Smooth muscle cell (in vitro differentiated cells): ENCODE measurements at regions not wholly inside any gene's neighbourhood (a gene's known extent, or its start where the extent isn't known, plus 50 kb on each side); places are given as distances from the start of the nearest gene placed in this dataset.

Source experiments
- DNase-seq: peaks from one replicate; lab custom pipeline; 2025; ENCODE audit not compliant: unreplicated experiment; lab: John Stamatoyannopoulos, UW
- H2AFZ ChIP-seq: fragments of 200-600 bp; sonication (generic); 2 replicates; pipeline ENCODE4 v1.6.0; 2016; ENCODE audit warnings: antibody characterized with exemption, low read depth, mild to moderate bottlenecking
- H3F3A ChIP-seq: fragments of 200-600 bp; sonication (generic); 2 replicates; pipeline ENCODE4 v1.6.0; 2017; ENCODE audit warnings: antibody characterized with exemption, low read depth
- H3K27ac ChIP-seq: fragments of 200-600 bp; sonication (generic); 2 replicates; pipeline ENCODE4 v1.5.1; 2016; ENCODE audit warnings: low read depth, mild to moderate bottlenecking
- H3K27me3 ChIP-seq: fragments of 200-600 bp; sonication (generic); 2 replicates; pipeline ENCODE4 v1.6.1; 2016; ENCODE audit warnings: low read depth, mild to moderate bottlenecking
- H3K36me3 ChIP-seq: fragments of 200-600 bp; sonication (generic); 2 replicates; pipeline ENCODE4 v1.5.1; 2016; ENCODE audit warnings: low read depth
- H3K4me1 ChIP-seq: fragments of 200-600 bp; sonication (generic); 2 replicates; pipeline ENCODE4 v1.5.1; 2016; ENCODE audit warnings: low read depth
- H3K4me2 ChIP-seq: fragments of 200-600 bp; sonication (generic); 2 replicates; pipeline ENCODE4 v1.6.0; 2016; ENCODE audit warnings: mild to moderate bottlenecking
- H3K4me3 ChIP-seq: fragments of 200-600 bp; sonication (generic); 2 replicates; pipeline ENCODE4 v1.5.1; 2016; ENCODE audit warnings: mild to moderate bottlenecking
- H3K79me2 ChIP-seq: fragments of 200-600 bp; sonication (generic); 2 replicates; pipeline ENCODE4 v1.6.0; 2016; ENCODE audit warnings: low read depth, mild to moderate bottlenecking
- H3K9ac ChIP-seq: fragments of 200-600 bp; sonication (generic); 2 replicates; pipeline ENCODE4 v1.6.0; 2016; ENCODE audit warnings: low read depth
- H3K9me3 ChIP-seq: fragments of 200-600 bp; sonication (generic); replicated peaks from 2 replicates; pipeline ENCODE4 v1.5.1; 2016; ENCODE audit warnings: low read depth
- H4K20me1 ChIP-seq: fragments of 200-600 bp; sonication (generic); 2 replicates; pipeline ENCODE4 v1.6.0; 2016; ENCODE audit warnings: low read depth
- CTCF ChIP-seq: fragments of 200-600 bp; sonication (generic); IDR thresholded peaks from 2 replicates; pipeline ENCODE4 v1.5.1; 2017; ENCODE audit warnings: borderline replicate concordance, mild to moderate bottlenecking, antibody characterized with exemption; ENCODE audit not compliant: insufficient read depth, poor library complexity, severe bottlenecking
- WGBS: methylation state at CpG from one replicate; pipeline ENCODE4 v1.1.7; 2016; ENCODE audit warnings: low lambda C conversion rate; 5-methylcytosine and 5-hydroxymethylcytosine counted together

GRCh38 chr9:32319312-32319929, 65.0 kb upstream of the ACO1 start:
- 88% methylated on average over 4 of the region's 4 CpGs for WGBS
- no peaks in the 10 kb centered on the region for H3K79me2 ChIP-seq
- H2AFZ ChIP-seq: no peak overlapping the region
- H3K36me3 ChIP-seq: no peaks in the 10 kb centered on the region
- no peaks in the 10 kb centered on the region for H3K27me3 ChIP-seq
- H3K9me3 ChIP-seq: no peaks in the 10 kb centered on the region
- TF ChIP-seq CTCF: no peak
- H3K27ac ChIP-seq: no peak overlapping the region
- no peaks in the 10 kb centered on the region for H3K4me1 ChIP-seq
- DNase-seq: no peak
- no peak overlapping the region for H3K9ac ChIP-seq
- no peaks in the 10 kb centered on the region for H3F3A ChIP-seq
- H3K4me2 ChIP-seq: no peak overlapping the region
- H4K20me1 ChIP-seq: no peaks in the 10 kb centered on the region
- H3K4me3 ChIP-seq: no peak overlapping the region

GRCh38 chr9:32322622-32323021, 61.8 kb upstream of the ACO1 start:
- Histone ChIP-seq H3K4me2 (no peak overlapping the region), H3K36me3 (no peaks in the 10 kb centered on the region), H3F3A (no peaks in the 10 kb centered on the region), H3K9ac (no peak overlapping the region), H3K9me3 (no peaks in the 10 kb centered on the region), H3K4me1 (no peaks in the 10 kb centered on the region), H2AFZ (no peak overlapping the region), H3K4me3 (no peak overlapping the region), H3K27ac (no peak overlapping the region), H4K20me1 (no peaks in the 10 kb centered on the region), H3K27me3 (no peaks in the 10 kb centered on the region), H3K79me2 (no peaks in the 10 kb centered on the region)
- TF ChIP-seq CTCF: no peak
- no peak for DNase-seq
- WGBS: 80% methylated on average over 7 of the region's 7 CpGs

GRCh38 chr9:32326146-32326545, 58.3 kb upstream of the ACO1 start:
- WGBS: 93% methylated on average over 2 of the region's 2 CpGs
- Histone ChIP-seq H2AFZ (no peak overlapping the region), H3K4me2 (no peak overlapping the region), H3K36me3 (no peaks in the 10 kb centered on the region), H4K20me1 (no peaks in the 10 kb centered on the region), H3K27me3 (no peaks in the 10 kb centered on the region), H3K4me1 (no peaks in the 10 kb centered on the region), H3K9ac (no peak overlapping the region), H3K79me2 (no peaks in the 10 kb centered on the region), H3K27ac (no peak overlapping the region), H3F3A (no peaks in the 10 kb centered on the region), H3K9me3 (no peaks in the 10 kb centered on the region), H3K4me3 (no peak overlapping the region)
- DNase-seq: no peak
- no peak for TF ChIP-seq CTCF

- H3K27ac ChIP-seq: no peak overlapping the region
- TF ChIP-seq CTCF: no peak
- H3K9ac ChIP-seq: no peak overlapping the region
- H3K4me1 ChIP-seq: no peaks in the 10 kb centered on the region
- no peak overlapping the region for H3K4me3 ChIP-seq
- H3K79me2 ChIP-seq: no peaks in the 10 kb centered on the region
- H3K4me2 ChIP-seq: no peak overlapping the region
- 85% methylated on average over 4 of the region's 4 CpGs for WGBS
- H3K27me3 ChIP-seq: no peaks in the 10 kb centered on the region
- H2AFZ ChIP-seq: no peak overlapping the region
- no peaks in the 10 kb centered on the region for H3K9me3 ChIP-seq
- DNase-seq: no peak
- no peaks in the 10 kb centered on the region for H3K36me3 ChIP-seq
- no peaks in the 10 kb centered on the region for H3F3A ChIP-seq
- no peaks in the 10 kb centered on the region for H4K20me1 ChIP-seq
Measured at GRCh38 chr9:32331240-32331639, 53.2 kb upstream of the ACO1 start.
